HG03469 (cell line): ENCODE measurements at regions not wholly inside any gene's neighbourhood (a gene's known extent, or its start where the extent isn't known, plus 50 kb on each side); places are given as distances from the start of the nearest gene placed in this dataset.
A peak's percentile ranks its signal among the peaks of the same experiment; 100 is the strongest.
"Not testable (repeated sequence)": the region's sequence is repeated elsewhere in the genome, so short reads cannot be mapped to it uniquely, and the experiment has no call there.

Source experiments
- ATAC-seq: cut with Tn5 transposase; IDR thresholded peaks from one replicate; pipeline ENCODE4 v1.9.1; 2021; ENCODE audit warnings: mild to moderate bottlenecking, moderate library complexity, moderate number of reproducible peaks; ENCODE audit not compliant: unreplicated experiment

DNA sequence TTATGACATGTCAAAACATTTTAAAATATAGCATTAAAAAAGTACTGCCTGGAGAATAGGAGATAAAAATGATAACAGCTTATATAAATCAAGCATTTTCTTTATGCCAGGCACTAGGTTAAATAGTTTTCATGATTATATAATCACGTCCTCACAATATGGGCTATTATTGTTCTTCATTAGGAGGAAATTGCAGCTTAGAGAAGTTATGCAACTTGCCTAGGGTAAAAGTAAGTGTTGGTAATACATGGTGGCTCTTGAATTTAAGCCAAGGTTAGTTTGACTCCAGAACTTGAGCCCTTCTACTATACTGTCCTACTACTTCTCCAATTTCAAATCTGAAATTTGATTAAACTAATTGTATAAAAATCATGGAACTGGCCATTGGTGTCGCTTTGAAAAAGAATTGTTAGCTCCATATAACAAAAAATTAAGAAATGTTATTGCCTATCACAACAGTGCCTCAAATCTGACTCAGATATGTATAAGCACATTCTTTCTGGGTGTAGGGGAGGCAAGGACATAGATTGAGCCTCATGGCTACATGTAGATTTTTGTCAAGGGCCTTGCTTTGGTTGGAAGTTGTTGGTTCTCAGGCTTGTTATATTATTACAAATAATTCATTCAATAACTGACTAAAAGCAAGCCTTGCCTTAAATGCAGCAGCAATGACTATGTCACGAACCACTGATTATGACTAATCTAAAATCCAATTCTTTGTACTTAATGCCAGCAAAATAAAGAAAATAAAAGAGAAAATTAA, 223.5 kb upstream of the DAB2 start:
- ATAC-seq = no peak

DNA sequence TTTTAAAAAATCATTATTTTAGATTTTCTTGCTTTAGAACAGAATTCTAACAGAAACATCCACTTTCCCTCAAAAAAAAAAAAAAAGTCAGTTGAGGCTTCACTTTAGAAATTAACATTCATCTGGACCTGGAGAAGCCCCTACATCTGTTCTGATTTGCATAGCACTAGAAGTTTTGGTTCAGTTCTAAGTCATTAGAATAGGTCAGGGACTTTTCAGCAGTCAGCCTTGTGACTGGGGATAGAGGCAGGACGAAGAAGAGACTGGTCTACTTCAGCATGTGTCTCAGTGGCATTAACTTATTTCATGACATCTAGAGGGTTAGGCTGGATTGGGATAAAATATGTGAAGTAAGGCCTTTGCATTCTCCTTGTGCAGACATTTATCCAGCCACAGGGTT, 215.8 kb upstream of the DAB2 start:
- ATAC-seq = peak; percentile 87

DNA sequence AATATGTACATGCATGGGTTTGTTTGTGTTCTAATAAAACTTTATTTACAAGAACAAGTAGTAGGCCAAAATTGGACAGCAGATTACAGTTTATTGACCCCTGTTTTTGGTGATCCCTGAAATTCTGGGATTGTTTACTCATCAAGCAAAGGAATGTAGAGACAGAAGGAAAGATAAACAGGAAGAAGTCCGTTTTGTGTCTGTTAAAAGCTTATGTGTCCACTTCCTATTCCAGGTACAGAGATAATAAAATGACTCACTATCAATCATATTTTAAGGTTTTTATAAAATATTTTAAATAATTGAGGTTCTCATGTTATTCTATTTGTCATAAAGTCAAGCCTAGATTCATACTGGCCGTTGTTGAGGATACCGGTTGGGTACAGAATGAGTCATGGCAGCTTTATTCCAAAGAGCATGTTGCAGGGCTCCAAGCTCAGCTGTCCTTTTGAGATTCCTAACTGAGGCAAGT, 214.9 kb upstream of the DAB2 start:
- no peak for ATAC-seq

DNA sequence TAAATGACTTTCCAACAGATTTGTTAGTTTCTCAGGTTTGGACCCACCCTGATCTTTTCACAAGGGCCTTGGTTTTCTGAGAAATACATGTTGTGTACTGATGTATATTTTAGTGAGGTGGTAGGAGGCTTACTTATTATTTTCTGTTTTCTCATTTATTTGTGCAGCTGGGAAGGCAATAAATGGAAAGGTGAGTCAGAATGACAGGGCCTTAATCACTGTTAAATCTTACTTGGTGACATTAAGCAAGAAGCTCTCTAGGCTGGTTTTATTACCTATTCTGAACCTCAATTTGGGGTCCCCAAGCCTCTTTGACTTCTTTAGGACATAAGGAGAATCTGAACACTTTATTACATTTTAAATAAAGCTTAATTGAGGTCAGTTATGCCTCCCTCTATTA, 214.0 kb upstream of the DAB2 start:
- ATAC-seq = no peak

DNA sequence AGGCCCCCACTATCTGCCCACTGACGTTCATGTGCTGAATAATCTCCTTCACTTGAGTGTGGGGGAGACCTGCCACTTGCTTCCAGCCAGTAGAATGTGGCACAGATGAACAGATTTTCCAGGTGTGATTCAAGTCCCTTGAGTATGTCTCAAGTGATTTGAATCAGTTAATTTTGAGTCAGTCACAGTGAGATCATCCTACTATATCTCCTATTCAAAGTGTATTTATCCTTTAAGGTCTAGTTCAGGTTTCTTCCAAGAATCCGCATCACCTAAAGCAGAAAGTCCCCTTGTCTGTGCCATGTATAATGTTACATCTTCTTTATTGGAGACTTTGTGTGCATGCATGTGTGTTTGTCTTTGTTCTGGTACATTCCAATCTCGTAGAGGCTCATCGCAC, 208.3 kb upstream of the DAB2 start:
- no peak for ATAC-seq

DNA sequence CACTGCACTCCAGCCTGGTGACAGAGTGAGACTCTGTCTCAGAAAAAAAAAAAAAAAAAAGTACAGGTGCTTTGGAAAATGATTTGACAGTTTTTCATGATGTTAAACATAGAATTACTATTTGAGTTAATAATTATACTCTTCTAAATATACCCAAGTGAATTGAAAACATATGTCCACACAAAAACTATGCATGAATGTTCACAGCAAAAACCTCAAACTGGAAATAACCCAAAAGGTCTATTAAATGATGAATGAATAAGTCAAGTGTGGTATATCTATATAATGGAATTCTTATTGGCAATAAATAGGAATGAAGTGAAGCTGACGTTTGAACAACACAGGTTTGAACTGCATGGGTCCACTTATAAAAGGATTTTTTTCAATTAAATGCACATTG, 207.2 kb upstream of the DAB2 start:
- ATAC-seq = no peak

DNA sequence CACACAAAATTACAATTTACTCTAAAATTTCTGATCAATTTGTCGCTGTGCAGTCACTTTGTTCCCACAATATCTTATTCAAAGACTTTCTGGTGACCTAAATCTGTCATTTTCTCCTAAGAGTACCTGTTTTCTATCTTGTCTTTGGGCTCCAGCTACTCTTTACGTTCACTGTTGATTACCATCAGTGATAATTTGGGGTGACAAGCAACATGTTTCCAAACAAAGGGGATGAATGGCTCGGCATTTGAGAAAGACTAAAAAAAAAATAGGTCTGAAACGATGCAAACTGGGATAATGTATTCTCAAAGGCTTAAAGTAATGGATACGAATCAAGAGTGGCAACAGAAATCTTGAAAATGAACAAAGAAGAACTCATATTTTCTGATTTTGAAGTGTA, 205.2 kb upstream of the DAB2 start:
- ATAC-seq = no peak

DNA sequence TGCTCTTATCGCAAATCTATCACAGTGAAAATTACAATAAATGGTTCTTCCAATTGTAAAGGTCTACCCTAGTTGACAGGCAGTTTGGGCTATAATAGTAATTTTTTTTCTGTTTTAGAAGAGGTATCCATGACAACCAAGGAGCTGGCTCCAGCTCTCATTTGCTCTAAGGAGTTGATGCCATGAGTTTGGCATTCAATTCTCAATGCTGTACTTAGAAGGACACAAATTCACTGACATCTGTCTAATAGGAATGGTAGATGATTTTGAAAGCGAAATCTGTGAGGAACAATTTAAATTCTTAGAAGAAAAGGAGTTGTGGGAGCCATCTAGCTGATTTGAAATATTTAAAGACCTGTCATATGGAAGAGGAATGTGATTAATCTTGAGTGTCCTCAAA, 203.6 kb upstream of the DAB2 start:
- ATAC-seq = no peak

DNA sequence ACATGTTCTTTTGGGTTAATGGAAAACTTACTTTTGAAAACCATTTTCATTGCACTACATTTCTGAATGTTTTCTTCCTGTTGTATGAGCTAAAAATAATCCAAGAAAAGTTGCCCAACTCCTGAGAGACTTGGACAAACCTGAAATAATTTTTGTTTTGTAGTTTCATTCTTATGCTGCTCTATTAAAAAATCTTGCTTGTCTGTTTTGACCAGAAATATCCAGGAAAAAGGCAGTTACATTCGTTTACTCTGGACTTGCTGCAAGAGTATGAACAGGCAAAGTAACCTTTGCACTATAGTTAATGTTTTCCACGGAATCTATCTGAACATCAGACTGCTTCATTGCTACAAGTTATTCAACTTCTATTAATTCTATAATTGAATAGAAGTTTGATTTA, 200.1 kb upstream of the DAB2 start:
- no peak for ATAC-seq

DNA sequence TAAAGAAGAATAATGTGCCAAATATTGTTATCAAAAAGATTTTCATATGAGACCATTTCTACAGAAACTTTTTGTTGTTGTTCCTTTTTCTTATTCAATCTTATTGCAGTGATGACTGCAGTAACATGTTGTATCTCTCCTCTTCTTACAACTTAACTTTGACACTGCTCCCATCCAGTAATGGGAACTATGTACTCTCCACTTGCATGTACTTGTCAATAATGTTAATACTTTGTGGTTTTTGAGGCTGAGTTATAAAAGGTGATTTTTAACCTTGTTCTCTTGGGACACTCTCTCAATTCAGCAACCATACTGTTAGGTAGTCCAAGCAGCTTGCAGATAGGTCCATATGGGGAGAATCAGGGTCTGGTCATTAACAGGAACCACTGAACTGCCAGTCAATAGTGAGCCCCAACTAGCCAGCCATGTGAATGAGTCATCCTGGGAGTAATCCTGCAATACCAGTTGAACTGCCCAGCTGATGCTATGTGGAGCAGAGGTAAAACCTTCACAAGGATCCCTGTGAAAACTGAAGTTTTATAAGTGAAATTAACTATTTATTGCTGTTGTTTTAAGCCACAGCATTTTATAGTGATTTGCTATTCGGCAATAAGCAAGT, 199.6 kb upstream of the DAB2 start:
- peak; percentile 84 for ATAC-seq

DNA sequence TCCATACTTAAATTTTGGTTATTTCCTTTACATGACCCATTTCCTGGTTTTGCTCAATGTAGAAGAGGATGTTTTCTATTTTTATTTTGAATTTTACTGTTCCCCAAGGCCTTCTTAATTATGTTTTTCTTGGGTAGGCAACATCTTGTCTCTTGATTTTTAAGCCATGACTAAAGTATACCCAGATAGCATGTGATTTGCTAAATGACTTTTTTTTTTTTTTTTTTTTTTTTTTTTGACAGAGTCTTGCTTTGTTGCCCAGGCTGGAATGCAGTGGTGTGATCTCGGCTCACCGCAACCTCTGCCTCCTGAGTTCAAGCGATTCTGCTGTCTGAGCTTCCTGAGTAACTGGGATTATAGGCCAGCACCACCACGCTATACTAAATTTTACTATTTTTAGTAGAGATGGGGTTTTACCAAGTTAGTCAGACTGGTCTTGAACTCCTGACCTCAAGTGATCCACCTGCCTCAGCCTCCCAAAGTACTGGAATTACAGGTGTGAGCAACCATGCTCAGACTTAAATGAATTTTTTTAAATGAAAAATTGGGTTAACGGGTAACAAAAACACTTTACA, 198.6 kb upstream of the DAB2 start:
- no peak for ATAC-seq

DNA sequence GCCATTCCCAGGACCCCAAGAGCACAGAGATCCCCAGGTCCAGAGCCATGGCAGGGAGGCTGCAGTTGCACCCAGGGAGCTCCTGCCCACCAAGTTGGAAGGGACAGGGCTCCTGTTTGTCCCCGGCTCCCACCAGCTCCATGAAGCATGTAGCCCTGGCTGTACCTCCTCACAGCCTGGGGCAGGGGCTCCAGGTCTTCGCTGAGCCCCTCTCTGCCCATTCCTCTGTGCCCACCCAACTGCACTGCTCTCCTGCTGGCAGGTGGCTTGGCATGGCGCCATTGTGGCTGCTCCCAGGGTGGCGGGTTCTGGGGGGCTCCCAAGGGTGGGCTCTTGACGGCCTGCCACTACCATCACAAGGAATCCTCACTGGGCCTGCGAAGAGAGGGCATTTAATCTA, 197.5 kb upstream of the DAB2 start:
- ATAC-seq = no peak

DNA sequence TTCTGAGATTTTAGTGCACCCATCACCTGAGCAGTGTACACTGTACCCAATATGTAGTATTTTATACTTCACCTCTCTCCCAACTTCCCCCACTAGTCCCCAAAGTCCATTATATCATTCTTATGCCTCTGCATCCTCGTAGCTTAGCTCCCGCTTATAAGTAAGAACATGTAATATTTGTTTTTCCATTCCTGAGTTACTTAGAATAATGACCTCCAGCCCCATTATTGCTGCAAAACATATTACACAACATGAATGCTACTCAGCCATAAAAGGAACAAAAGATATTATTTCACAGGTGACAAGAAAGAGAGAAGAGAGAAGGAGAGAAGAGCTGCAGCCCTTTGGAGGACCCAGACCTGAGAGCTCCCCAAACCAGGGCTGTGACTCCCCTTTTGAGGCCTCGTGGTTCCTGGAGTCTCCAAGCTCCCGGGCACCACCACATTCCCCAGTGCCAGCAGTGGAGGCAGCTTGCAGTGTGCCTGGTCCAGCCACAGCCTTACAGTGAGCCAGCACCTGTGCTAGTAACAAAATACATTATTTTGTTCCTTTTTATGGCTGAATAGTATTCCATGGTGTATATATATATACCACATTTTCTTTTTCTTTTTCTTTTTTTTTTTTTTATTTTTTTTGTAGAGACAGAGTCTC, 194.5 kb upstream of the DAB2 start:
- no peak for ATAC-seq

DNA sequence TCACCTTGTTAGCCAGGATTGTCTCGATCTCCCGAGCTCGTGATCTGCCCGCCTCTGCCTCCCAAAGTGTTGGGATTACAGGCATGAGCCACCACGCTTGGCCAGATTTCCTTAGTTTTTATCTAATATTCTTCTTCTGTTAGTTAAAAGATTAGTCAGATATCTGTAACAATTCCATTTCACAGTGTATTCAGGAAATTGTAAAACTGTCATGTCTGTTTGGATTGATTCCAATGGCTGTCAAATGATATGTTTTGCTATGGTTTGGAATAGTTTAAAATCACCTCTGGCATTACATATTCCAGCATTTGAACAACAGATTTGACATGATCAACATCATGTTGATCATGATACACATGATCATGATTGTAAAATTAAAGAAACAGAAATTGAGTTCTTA, 193.6 kb upstream of the DAB2 start:
- no peak for ATAC-seq

DNA sequence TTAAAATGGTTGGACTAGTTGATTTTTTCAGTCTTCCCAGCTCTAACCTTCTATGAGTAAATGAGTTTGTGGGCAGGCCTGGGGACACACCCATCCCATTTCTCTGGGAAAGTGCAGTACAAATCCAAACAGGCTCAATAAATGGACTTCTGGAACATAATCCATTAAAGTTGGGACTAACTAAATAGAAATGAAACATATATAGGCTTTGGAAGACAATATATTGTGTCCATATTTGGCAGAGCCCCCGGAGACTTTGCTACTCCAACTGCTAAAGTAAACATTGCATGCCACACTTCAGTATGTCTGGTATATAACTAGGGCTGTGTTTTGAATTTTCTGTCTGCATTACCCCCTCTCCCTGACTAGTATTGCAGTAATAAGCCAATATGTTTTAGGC, 191.4 kb upstream of the DAB2 start:
- no peak for ATAC-seq

DNA sequence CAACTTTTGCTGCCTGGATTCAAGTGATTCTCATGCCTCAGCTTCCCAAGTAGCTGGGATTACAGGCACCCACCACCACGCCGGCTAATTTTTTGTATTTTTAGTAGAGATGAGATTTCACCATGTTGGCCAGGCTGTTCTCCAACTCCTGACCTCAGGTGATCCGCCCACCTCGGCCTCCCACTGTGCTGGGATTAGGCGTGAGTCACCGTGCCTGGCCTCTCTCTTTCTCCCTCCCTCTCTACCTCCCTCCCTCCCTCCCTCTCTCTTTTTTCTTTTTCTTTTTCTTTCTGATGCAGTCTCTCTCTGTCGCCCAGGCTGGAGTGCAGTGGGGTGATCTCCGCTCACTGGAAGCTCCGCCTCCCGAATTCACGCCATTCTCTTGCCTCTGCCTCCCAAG, 186.3 kb upstream of the DAB2 start:
- ATAC-seq = not testable (repeated sequence)

DNA sequence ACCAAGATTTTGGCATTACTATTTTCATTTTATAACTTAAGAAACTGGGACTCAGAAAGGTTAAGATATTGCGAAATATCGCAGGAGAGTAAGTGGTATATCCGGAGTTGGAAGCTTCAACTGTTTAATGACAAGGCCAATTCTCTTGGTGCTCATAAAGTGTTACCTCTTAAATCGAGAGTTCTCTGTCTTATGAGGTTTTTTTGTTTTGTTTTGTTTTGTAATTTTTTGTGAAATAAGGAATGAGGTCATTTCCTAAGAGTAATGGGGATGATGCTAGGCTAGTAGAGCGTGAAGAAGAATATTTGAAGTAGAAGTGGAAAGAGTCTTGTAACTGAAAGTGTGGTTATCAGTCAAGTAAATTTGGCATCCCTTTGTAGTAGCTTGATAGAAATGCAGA, 183.2 kb upstream of the DAB2 start:
- ATAC-seq = peak; percentile 72

DNA sequence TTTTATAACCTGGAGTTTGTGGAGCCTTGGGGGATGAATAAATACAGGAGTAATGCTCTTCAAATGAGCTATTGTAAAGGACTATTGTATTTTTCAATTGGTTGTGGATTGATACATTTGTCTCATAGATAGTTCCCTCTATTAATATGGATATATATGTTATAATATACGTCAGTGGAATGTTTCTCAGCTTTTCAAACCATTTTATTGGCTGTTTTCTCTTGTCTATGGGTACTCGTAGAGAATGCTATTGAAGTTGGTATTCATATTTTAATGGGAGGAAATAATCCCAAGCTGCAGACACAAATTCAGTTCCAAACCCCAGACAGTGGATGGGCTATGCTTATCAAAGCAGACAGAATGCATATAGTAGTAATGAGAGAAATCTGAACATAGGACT, 181.8 kb upstream of the DAB2 start:
- ATAC-seq = no peak

DNA sequence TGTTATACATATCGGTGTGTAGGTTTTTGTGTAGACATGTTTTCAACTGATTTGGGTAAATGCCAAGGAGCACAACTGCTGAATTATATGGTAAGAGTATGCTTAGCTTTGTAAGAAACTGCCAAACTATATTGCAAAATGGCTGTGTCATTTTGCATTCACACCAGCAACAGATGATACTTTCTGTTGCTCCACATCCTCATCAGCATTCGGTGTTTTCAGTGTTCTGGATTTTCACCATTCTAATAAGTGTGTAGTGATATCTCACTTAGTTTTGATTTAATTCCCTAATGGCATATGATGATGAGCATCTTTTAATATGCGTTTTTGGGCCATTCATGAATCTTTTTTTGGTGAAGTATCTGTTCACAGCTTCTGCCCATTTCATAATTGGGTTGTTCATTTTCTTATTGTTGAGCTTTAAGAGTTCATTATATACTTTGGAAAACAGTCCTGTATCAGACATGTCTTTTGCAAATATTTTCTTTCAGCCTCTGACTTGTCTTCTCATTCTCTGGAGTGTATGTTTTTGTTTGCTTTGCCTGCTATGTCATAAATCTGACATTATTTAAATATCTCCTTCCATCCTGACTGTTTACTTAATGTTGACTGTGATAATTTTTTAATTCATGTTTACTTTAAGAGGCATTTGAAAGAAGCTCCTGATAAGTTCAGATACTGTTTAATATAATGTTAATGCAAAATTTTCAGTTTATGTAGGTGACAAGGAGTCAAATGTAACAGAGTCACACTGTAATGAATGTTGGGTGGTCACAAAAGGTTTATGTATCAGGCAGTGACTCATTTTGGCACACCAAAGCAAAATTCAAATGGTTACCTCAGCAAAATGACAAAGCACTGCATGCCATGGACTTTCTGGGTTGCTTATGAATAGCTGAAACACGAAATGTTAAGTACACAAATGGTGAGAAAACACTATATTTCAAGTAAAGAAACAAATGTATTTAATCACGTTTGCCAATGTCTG, 181.1 kb upstream of the DAB2 start:
- no peak for ATAC-seq

DNA sequence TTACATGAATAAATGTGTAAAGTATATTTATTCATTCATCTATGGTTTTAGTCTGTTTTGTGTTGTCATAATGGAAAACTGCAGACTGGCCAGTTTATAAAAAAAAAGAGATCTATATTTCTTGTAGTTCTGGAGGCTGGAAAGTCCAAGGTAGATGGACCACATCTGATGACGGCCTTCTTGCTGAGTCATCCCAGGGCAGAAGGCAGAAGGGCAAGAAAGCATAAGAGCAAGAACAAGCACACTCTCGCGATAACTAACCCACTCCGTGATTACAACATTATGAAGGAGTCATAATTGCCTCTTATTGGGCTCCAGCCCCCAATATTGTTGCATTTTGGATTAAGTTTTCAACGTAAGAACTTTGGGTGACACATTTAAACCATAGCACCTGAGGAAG, 180.4 kb upstream of the DAB2 start:
- ATAC-seq = no peak

DNA sequence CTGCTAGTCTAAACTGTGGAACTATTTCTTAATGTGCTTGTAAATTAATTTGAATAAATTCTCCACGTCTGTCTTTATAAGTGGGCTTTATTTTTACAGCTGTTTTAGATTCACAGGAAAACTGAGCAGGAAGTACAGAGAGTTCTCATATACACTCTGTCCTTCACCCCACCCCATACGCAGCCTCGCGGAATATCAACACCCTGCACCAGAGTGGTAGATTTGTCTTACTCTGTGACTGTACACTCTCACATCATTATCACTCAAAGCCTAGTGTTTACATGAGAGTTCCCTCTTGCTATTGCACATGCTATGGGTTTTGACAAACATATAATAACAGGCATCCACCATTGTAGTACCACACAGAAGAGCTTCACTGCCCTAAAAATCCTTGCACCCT, 179.7 kb upstream of the DAB2 start:
- ATAC-seq = no peak
